HCT116 (cell line): ENCODE measurements at regions not wholly inside any gene's neighbourhood (a gene's known extent, or its start where the extent isn't known, plus 50 kb on each side); places are given as distances from the start of the nearest gene placed in this dataset.

ENCODE experiments used
- ATAC-seq: fragments of 200-7000 bp; cut with Tn5 transposase; 2 replicates; pipeline ENCODE4 v1.9.1; 2020; ENCODE audit warnings: mild to moderate bottlenecking, moderate library complexity
- BruUV-seq: library from RNA; stranded (reverse); fragments of 400-500 nt; replicated peaks from 2 replicates; lab custom pipeline; 2021; lab: Mats Ljungman, UMichigan
- CTCF ChIA-PET: fragments of 300-600 bp; sonication (Branson Sonifier 250); formaldehyde crosslinking; loops from one replicate; lab custom pipeline; 2021; ENCODE audit warnings: antibody characterized with exemption; lab: Charles Lee
- POLR2A ChIA-PET: fragments of 300-600, 350-600 bp; sonication (Branson Sonifier 250); formaldehyde crosslinking; loops from one replicate; lab custom pipeline; 2021; ENCODE audit warnings: antibody characterized with exemption; lab: Charles Lee
- RAD21 ChIA-PET, 2 experiments: fragments of 300-600 bp; sonication (Branson Sonifier 250); formaldehyde crosslinking; loops; one replicate each; lab custom pipeline; 2023; ENCODE audit warnings: low total read pairs in 2 of 2; ENCODE audit not compliant: uncharacterized antibody in 2 of 2, unreplicated experiment in 2 of 2, low non-redundant PET in 1 of 2; lab: Charles Lee
- DNase-seq: peaks from one replicate; pipeline ENCODE4 v3.0.0-alpha.2; 2010; ENCODE audit warnings: low read depth, low spot score
- H2AFZ ChIP-seq: fragments of 200-600 bp; shearing (Covaris generic), sonication (generic); 2 replicates; pipeline ENCODE4 v1.6.1; 2017; ENCODE audit warnings: low read depth, mixed run types, mixed read lengths, antibody characterized with exemption, low read length; ENCODE audit not compliant: poor library complexity, severe bottlenecking
- H3K27ac ChIP-seq: 2 replicates; pipeline ENCODE4 v1.5.1; 2012; ENCODE audit warnings: low read depth, low read length
- H3K27me3 ChIP-seq: fragments of 200-600 bp; sonication (generic); 2 replicates; pipeline ENCODE4 v1.6.1; 2016; ENCODE audit warnings: mixed run types, low read length, mixed read lengths; ENCODE audit not compliant: insufficient read depth
- H3K36me3 ChIP-seq, 2 experiments: fragments of 200-500 bp in 1 of 2; fragments of 200-600 bp in 1 of 2; sonication (Bioruptor generic) in 1 of 2; sonication (generic) in 1 of 2; 2 replicates each; pipeline versions ENCODE4 v1.5.1 to v1.6.1; 2014 to 2016; ENCODE audit warnings: low read length in 2 of 2, inconsistent platforms in 1 of 2, mixed read lengths in 1 of 2, mixed run types in 1 of 2; ENCODE audit not compliant: insufficient read depth in 2 of 2, control insufficient read depth in 1 of 2
- H3K4me1 ChIP-seq, 2 experiments: fragments of 200-600 bp in 1 of 2; sonication (generic) in 1 of 2; 2 replicates each; pipeline versions ENCODE4 v1.5.1 to v1.6.1; 2012 to 2017; ENCODE audit warnings: low read length in 2 of 2, inconsistent platforms in 1 of 2, mild to moderate bottlenecking in 1 of 2, mixed read lengths in 1 of 2, mixed run types in 1 of 2, moderate library complexity in 1 of 2; ENCODE audit not compliant: insufficient read depth in 2 of 2, control insufficient read depth in 1 of 2
- H3K4me2 ChIP-seq: fragments of 200-600 bp; sonication (generic); 2 replicates; pipeline ENCODE4 v1.6.1; 2017; ENCODE audit warnings: mixed run types, low read length, mixed read lengths
- H3K4me3 ChIP-seq, 2 experiments: fragments of 200-600 bp in 1 of 2; sonication (generic) in 1 of 2; replicated peaks in 1 of 2; 2 replicates each; pipeline ENCODE4 v1.5.1; 2011 to 2016; ENCODE audit warnings: low read length in 2 of 2, control low read depth in 1 of 2, low read depth in 1 of 2, mild to moderate bottlenecking in 1 of 2, mixed read lengths in 1 of 2, mixed run types in 1 of 2
- H3K79me2 ChIP-seq: fragments of 200-600 bp; sonication (generic); 2 replicates; pipeline ENCODE4 v1.6.1; 2017; ENCODE audit warnings: mild to moderate bottlenecking, mixed run types, low read length, moderate library complexity, mixed read lengths; ENCODE audit not compliant: insufficient read depth
- H3K9ac ChIP-seq: fragments of 200-600 bp; sonication (generic); 2 replicates; pipeline ENCODE4 v1.6.1; 2016; ENCODE audit warnings: low read length, mixed read lengths
- H3K9me2 ChIP-seq: fragments of 200-600 bp; sonication (generic), shearing (Covaris generic); 2 replicates; pipeline ENCODE4 v1.6.1; 2017; ENCODE audit warnings: mixed run types, mild to moderate bottlenecking, moderate library complexity; ENCODE audit not compliant: insufficient read depth
- H3K9me3 ChIP-seq, 2 experiments: fragments of 200-500 bp in 1 of 2; fragments of 200-600 bp in 1 of 2; sonication (Bioruptor generic) in 1 of 2; sonication (generic) in 1 of 2; 2 replicates each; pipeline ENCODE4 v1.6.1; 2014 to 2017; ENCODE audit warnings: low read length in 2 of 2, mixed read lengths in 2 of 2, inconsistent platforms in 1 of 2, low read depth in 1 of 2, mild to moderate bottlenecking in 1 of 2, mixed run types in 1 of 2, moderate library complexity in 1 of 2; ENCODE audit not compliant: control insufficient read depth in 1 of 2, insufficient read depth in 1 of 2
- H4K20me1 ChIP-seq: fragments of 200-600 bp; sonication (generic), shearing (Covaris generic); 2 replicates; pipeline ENCODE4 v1.6.1; 2017; ENCODE audit warnings: mixed run types, mild to moderate bottlenecking, moderate library complexity; ENCODE audit not compliant: insufficient read depth
- ATF3 ChIP-seq: IDR thresholded peaks from 2 replicates; pipeline ENCODE4 v1.6.1; 2012
- CBX3 ChIP-seq: IDR thresholded peaks from 2 replicates; pipeline ENCODE4 v1.6.1; 2012; ENCODE audit warnings: low read depth
- ELF1 ChIP-seq: IDR thresholded peaks from 2 replicates; pipeline ENCODE4 v1.6.1; 2012; ENCODE audit warnings: low read depth, borderline replicate concordance
- EZH2phosphoT487 ChIP-seq: fragments of 200-600 bp; IDR thresholded peaks from 2 replicates; pipeline ENCODE4 v1.6.1; 2018; ENCODE audit warnings: antibody characterized with exemption, borderline replicate concordance
- FOSL1 ChIP-seq: IDR thresholded peaks from 2 replicates; pipeline ENCODE4 v1.6.1; 2012; ENCODE audit warnings: low read depth
- JUND ChIP-seq: IDR thresholded peaks from 2 replicates; pipeline ENCODE4 v1.6.1; 2012
- POLR2A ChIP-seq: IDR thresholded peaks from 2 replicates; pipeline ENCODE4 v1.7.0; 2011; ENCODE audit warnings: borderline replicate concordance; ENCODE audit not compliant: insufficient read depth, insufficient read length; ENCODE audit errors: extremely low read depth
- RAD21 ChIP-seq: IDR thresholded peaks from 2 replicates; pipeline ENCODE4 v1.6.1; 2012; ENCODE audit warnings: low read depth, mild to moderate bottlenecking
- REST ChIP-seq: IDR thresholded peaks from 2 replicates; pipeline ENCODE4 v1.6.1; 2012; ENCODE audit warnings: low read depth
- SIN3A ChIP-seq: IDR thresholded peaks from 2 replicates; pipeline ENCODE4 v1.6.1; 2012; ENCODE audit warnings: low read depth
- SP1 ChIP-seq: IDR thresholded peaks from 2 replicates; pipeline ENCODE4 v1.6.1; 2012; ENCODE audit warnings: low read depth
- SRF ChIP-seq: IDR thresholded peaks from 2 replicates; pipeline ENCODE4 v1.6.1; 2012; ENCODE audit warnings: low read depth
- TCF7L2 ChIP-seq: IDR thresholded peaks from 2 replicates; pipeline ENCODE4 v1.7.0; 2011; ENCODE audit warnings: borderline replicate concordance, inconsistent platforms; ENCODE audit not compliant: insufficient read depth, insufficient read length; ENCODE audit errors: extremely low read depth
- YY1 ChIP-seq: IDR thresholded peaks from 2 replicates; pipeline ENCODE4 v1.6.1; 2011; ENCODE audit warnings: low read length, low read depth, moderate library complexity, mild to moderate bottlenecking; ENCODE audit not compliant: insufficient replicate concordance; ENCODE audit errors: extremely low read depth
- ZBTB33 ChIP-seq: IDR thresholded peaks from 2 replicates; pipeline ENCODE4 v1.6.1; 2011; ENCODE audit warnings: mild to moderate bottlenecking, low read length, moderate library complexity; ENCODE audit not compliant: insufficient replicate concordance; ENCODE audit errors: extremely low read depth
- ZFX ChIP-seq: fragments of 450-650 bp; IDR thresholded peaks from 2 replicates; pipeline ENCODE4 v1.6.1; 2017
- ZNF274 ChIP-seq: fragments of 200-500 bp; sonication (Bioruptor generic); IDR thresholded peaks from 2 replicates; pipeline ENCODE4 v1.6.1; 2014; ENCODE audit warnings: mild to moderate bottlenecking, low read depth, low read length, inconsistent platforms
- intact Hi-C: fragments of 100-400 bp; cut with micrococcal nuclease; formaldehyde crosslinking; loops from 2 replicates; pipeline ENCODE4 v1.10.0; 2022
- TF ChIP-seq, protein P1 (sequence below): IDR thresholded peaks from 2 replicates; pipeline ENCODE4 v1.6.1; 2012

DNA sequence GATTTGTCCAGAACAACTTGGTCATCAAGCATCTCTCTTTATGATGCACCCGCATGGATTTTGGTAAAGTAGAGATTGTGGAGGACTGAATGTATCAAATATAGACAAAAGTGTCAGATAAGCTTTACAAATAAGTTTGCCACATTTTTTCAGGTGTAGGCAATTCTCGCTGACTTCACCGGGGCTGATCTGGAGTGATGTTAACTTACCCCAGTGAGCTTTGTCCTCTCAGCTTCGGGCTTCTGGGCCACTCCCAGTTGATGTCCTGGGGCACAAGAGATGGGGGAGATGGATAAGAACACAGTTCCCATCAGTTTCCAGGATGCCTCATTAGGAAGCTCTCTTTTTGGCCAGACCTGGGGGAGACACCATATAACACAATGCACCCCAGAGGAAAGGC is 117.7 kb downstream of the ETS2 start (continued):
- no peak for TF ChIP-seq ZNF274
- no peak for TF ChIP-seq TCF7L2
- TF ChIP-seq JUND: no peak
- no peak for TF ChIP-seq ATF3
- TF ChIP-seq, protein P1, sequence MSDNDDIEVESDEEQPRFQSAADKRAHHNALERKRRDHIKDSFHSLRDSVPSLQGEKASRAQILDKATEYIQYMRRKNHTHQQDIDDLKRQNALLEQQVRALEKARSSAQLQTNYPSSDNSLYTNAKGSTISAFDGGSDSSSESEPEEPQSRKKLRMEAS: no peak
- no peak for TF ChIP-seq FOSL1
- no peak for TF ChIP-seq CBX3
- no peak for TF ChIP-seq YY1
- TF ChIP-seq RAD21: no peak

GRCh38 chr21:38922474-38923235 is 116.9 kb downstream of the ETS2 start:
- H3K4me1 ChIP-seq: peaks cover 32 to 47% of the 10 kb centered on the region in 2 experiments
- BruUV-seq: no TSS peak
- intact Hi-C loops: no loop called here
- ATAC-seq (no peak), DNase-seq (no peak)
- H3K27me3 ChIP-seq: no peaks in the 10 kb centered on the region
- no peaks in the 10 kb centered on the region for H3K79me2 ChIP-seq
- H2AFZ ChIP-seq: no peak overlapping the region
- ChIA-PET RAD21 (no interaction called here), CTCF (no interaction called here), POLR2A (no interaction called here)
- H3K4me2 ChIP-seq: no peak overlapping the region
- H3K27ac ChIP-seq: no peak overlapping the region
- H3K4me3 ChIP-seq: no peak overlapping the region
- no peaks in the 10 kb centered on the region for H3K36me3 ChIP-seq
- no peaks in the 10 kb centered on the region for H3K9me2 ChIP-seq
- H4K20me1 ChIP-seq: no peaks in the 10 kb centered on the region
- no peak overlapping the region for H3K9ac ChIP-seq
- no peaks in the 10 kb centered on the region for H3K9me3 ChIP-seq
- TF ChIP-seq ZFX (no peak), YY1 (no peak), ZBTB33 (no peak), POLR2A (no peak), EZH2phosphoT487 (no peak), REST (no peak), FOSL1 (no peak), SRF (no peak), ELF1 (no peak), SP1 (no peak), SIN3A (no peak)
